HCT116 (cell line): ENCODE measurements at regions not wholly inside any gene's neighbourhood (a gene's known extent, or its start where the extent isn't known, plus 50 kb on each side); places are given as distances from the start of the nearest gene placed in this dataset.

Source experiments
- ATAC-seq: fragments of 200-7000 bp; cut with Tn5 transposase; 2 replicates; pipeline ENCODE4 v1.9.1; 2020; ENCODE audit warnings: mild to moderate bottlenecking, moderate library complexity
- BruUV-seq: library from RNA; stranded (reverse); fragments of 400-500 nt; replicated peaks from 2 replicates; lab custom pipeline; 2021; lab: Mats Ljungman, UMichigan
- CTCF ChIA-PET: fragments of 300-600 bp; sonication (Branson Sonifier 250); formaldehyde crosslinking; loops from one replicate; lab custom pipeline; 2021; ENCODE audit warnings: antibody characterized with exemption; lab: Charles Lee
- POLR2A ChIA-PET: fragments of 300-600, 350-600 bp; sonication (Branson Sonifier 250); formaldehyde crosslinking; loops from one replicate; lab custom pipeline; 2021; ENCODE audit warnings: antibody characterized with exemption; lab: Charles Lee
- RAD21 ChIA-PET, 2 experiments: fragments of 300-600 bp; sonication (Branson Sonifier 250); formaldehyde crosslinking; loops; one replicate each; lab custom pipeline; 2023; ENCODE audit warnings: low total read pairs in 2 of 2; ENCODE audit not compliant: uncharacterized antibody in 2 of 2, unreplicated experiment in 2 of 2, low non-redundant PET in 1 of 2; lab: Charles Lee
- DNase-seq: peaks from one replicate; pipeline ENCODE4 v3.0.0-alpha.2; 2010; ENCODE audit warnings: low read depth, low spot score
- H2AFZ ChIP-seq: fragments of 200-600 bp; shearing (Covaris generic), sonication (generic); 2 replicates; pipeline ENCODE4 v1.6.1; 2017; ENCODE audit warnings: low read depth, mixed run types, mixed read lengths, antibody characterized with exemption, low read length; ENCODE audit not compliant: poor library complexity, severe bottlenecking
- H3K27ac ChIP-seq: 2 replicates; pipeline ENCODE4 v1.5.1; 2012; ENCODE audit warnings: low read depth, low read length
- H3K27me3 ChIP-seq: fragments of 200-600 bp; sonication (generic); 2 replicates; pipeline ENCODE4 v1.6.1; 2016; ENCODE audit warnings: mixed run types, low read length, mixed read lengths; ENCODE audit not compliant: insufficient read depth
- H3K36me3 ChIP-seq, 2 experiments: fragments of 200-500 bp in 1 of 2; fragments of 200-600 bp in 1 of 2; sonication (Bioruptor generic) in 1 of 2; sonication (generic) in 1 of 2; 2 replicates each; pipeline versions ENCODE4 v1.5.1 to v1.6.1; 2014 to 2016; ENCODE audit warnings: low read length in 2 of 2, inconsistent platforms in 1 of 2, mixed read lengths in 1 of 2, mixed run types in 1 of 2; ENCODE audit not compliant: insufficient read depth in 2 of 2, control insufficient read depth in 1 of 2
- H3K4me1 ChIP-seq, 2 experiments: fragments of 200-600 bp in 1 of 2; sonication (generic) in 1 of 2; 2 replicates each; pipeline versions ENCODE4 v1.5.1 to v1.6.1; 2012 to 2017; ENCODE audit warnings: low read length in 2 of 2, inconsistent platforms in 1 of 2, mild to moderate bottlenecking in 1 of 2, mixed read lengths in 1 of 2, mixed run types in 1 of 2, moderate library complexity in 1 of 2; ENCODE audit not compliant: insufficient read depth in 2 of 2, control insufficient read depth in 1 of 2
- H3K4me2 ChIP-seq: fragments of 200-600 bp; sonication (generic); 2 replicates; pipeline ENCODE4 v1.6.1; 2017; ENCODE audit warnings: mixed run types, low read length, mixed read lengths
- H3K4me3 ChIP-seq, 2 experiments: fragments of 200-600 bp in 1 of 2; sonication (generic) in 1 of 2; replicated peaks in 1 of 2; 2 replicates each; pipeline ENCODE4 v1.5.1; 2011 to 2016; ENCODE audit warnings: low read length in 2 of 2, control low read depth in 1 of 2, low read depth in 1 of 2, mild to moderate bottlenecking in 1 of 2, mixed read lengths in 1 of 2, mixed run types in 1 of 2
- H3K79me2 ChIP-seq: fragments of 200-600 bp; sonication (generic); 2 replicates; pipeline ENCODE4 v1.6.1; 2017; ENCODE audit warnings: mild to moderate bottlenecking, mixed run types, low read length, moderate library complexity, mixed read lengths; ENCODE audit not compliant: insufficient read depth
- H3K9ac ChIP-seq: fragments of 200-600 bp; sonication (generic); 2 replicates; pipeline ENCODE4 v1.6.1; 2016; ENCODE audit warnings: low read length, mixed read lengths
- H3K9me2 ChIP-seq: fragments of 200-600 bp; sonication (generic), shearing (Covaris generic); 2 replicates; pipeline ENCODE4 v1.6.1; 2017; ENCODE audit warnings: mixed run types, mild to moderate bottlenecking, moderate library complexity; ENCODE audit not compliant: insufficient read depth
- H3K9me3 ChIP-seq, 2 experiments: fragments of 200-500 bp in 1 of 2; fragments of 200-600 bp in 1 of 2; sonication (Bioruptor generic) in 1 of 2; sonication (generic) in 1 of 2; 2 replicates each; pipeline ENCODE4 v1.6.1; 2014 to 2017; ENCODE audit warnings: low read length in 2 of 2, mixed read lengths in 2 of 2, inconsistent platforms in 1 of 2, low read depth in 1 of 2, mild to moderate bottlenecking in 1 of 2, mixed run types in 1 of 2, moderate library complexity in 1 of 2; ENCODE audit not compliant: control insufficient read depth in 1 of 2, insufficient read depth in 1 of 2
- H4K20me1 ChIP-seq: fragments of 200-600 bp; sonication (generic), shearing (Covaris generic); 2 replicates; pipeline ENCODE4 v1.6.1; 2017; ENCODE audit warnings: mixed run types, mild to moderate bottlenecking, moderate library complexity; ENCODE audit not compliant: insufficient read depth
- ATF3 ChIP-seq: IDR thresholded peaks from 2 replicates; pipeline ENCODE4 v1.6.1; 2012
- CTCF ChIP-seq, 3 experiments: fragments of 200-600 bp in 1 of 3; sonication (generic) in 1 of 3; IDR thresholded peaks in 2 of 3; conservative IDR thresholded peaks in 1 of 3; 2 replicates each; pipeline ENCODE4 v1.5.1; 2012 to 2017; ENCODE audit warnings: low read depth in 2 of 3, low read length in 2 of 3, antibody characterized with exemption in 1 of 3, borderline replicate concordance in 1 of 3, control low read depth in 1 of 3, mild to moderate bottlenecking in 1 of 3, mixed read lengths in 1 of 3, mixed run types in 1 of 3, moderate library complexity in 1 of 3; ENCODE audit not compliant: insufficient read depth in 1 of 3
- EGR1 ChIP-seq: IDR thresholded peaks from 2 replicates; pipeline ENCODE4 v1.6.1; 2012; ENCODE audit warnings: low read depth
- ELF1 ChIP-seq: IDR thresholded peaks from 2 replicates; pipeline ENCODE4 v1.6.1; 2012; ENCODE audit warnings: low read depth, borderline replicate concordance
- EZH2 ChIP-seq: fragments of 200-600 bp; sonication (generic); IDR thresholded peaks from 2 replicates; pipeline ENCODE4 v1.6.1; 2017; ENCODE audit warnings: antibody characterized with exemption, mixed run types
- EZH2phosphoT487 ChIP-seq: fragments of 200-600 bp; IDR thresholded peaks from 2 replicates; pipeline ENCODE4 v1.6.1; 2018; ENCODE audit warnings: antibody characterized with exemption, borderline replicate concordance
- FOSL1 ChIP-seq: IDR thresholded peaks from 2 replicates; pipeline ENCODE4 v1.6.1; 2012; ENCODE audit warnings: low read depth
- JUND ChIP-seq: IDR thresholded peaks from 2 replicates; pipeline ENCODE4 v1.6.1; 2012
- MAX ChIP-seq: IDR thresholded peaks from 2 replicates; pipeline ENCODE4 v1.6.1; 2012
- POLR2A ChIP-seq: IDR thresholded peaks from 2 replicates; pipeline ENCODE4 v1.7.0; 2011; ENCODE audit warnings: borderline replicate concordance; ENCODE audit not compliant: insufficient read depth, insufficient read length; ENCODE audit errors: extremely low read depth
- POLR2AphosphoS5 ChIP-seq: IDR thresholded peaks from 2 replicates; pipeline ENCODE4 v1.6.1; 2011; ENCODE audit warnings: mild to moderate bottlenecking, low read depth, low read length, moderate library complexity
- RAD21 ChIP-seq: IDR thresholded peaks from 2 replicates; pipeline ENCODE4 v1.6.1; 2012; ENCODE audit warnings: low read depth, mild to moderate bottlenecking
- SIN3A ChIP-seq: IDR thresholded peaks from 2 replicates; pipeline ENCODE4 v1.6.1; 2012; ENCODE audit warnings: low read depth
- SP1 ChIP-seq: IDR thresholded peaks from 2 replicates; pipeline ENCODE4 v1.6.1; 2012; ENCODE audit warnings: low read depth
- SRF ChIP-seq: IDR thresholded peaks from 2 replicates; pipeline ENCODE4 v1.6.1; 2012; ENCODE audit warnings: low read depth
- TCF7L2 ChIP-seq: IDR thresholded peaks from 2 replicates; pipeline ENCODE4 v1.7.0; 2011; ENCODE audit warnings: borderline replicate concordance, inconsistent platforms; ENCODE audit not compliant: insufficient read depth, insufficient read length; ENCODE audit errors: extremely low read depth
- YY1 ChIP-seq: IDR thresholded peaks from 2 replicates; pipeline ENCODE4 v1.6.1; 2011; ENCODE audit warnings: low read length, low read depth, moderate library complexity, mild to moderate bottlenecking; ENCODE audit not compliant: insufficient replicate concordance; ENCODE audit errors: extremely low read depth
- ZBTB33 ChIP-seq: IDR thresholded peaks from 2 replicates; pipeline ENCODE4 v1.6.1; 2011; ENCODE audit warnings: mild to moderate bottlenecking, low read length, moderate library complexity; ENCODE audit not compliant: insufficient replicate concordance; ENCODE audit errors: extremely low read depth
- ZNF274 ChIP-seq: fragments of 200-500 bp; sonication (Bioruptor generic); IDR thresholded peaks from 2 replicates; pipeline ENCODE4 v1.6.1; 2014; ENCODE audit warnings: mild to moderate bottlenecking, low read depth, low read length, inconsistent platforms
- intact Hi-C: fragments of 100-400 bp; cut with micrococcal nuclease; formaldehyde crosslinking; loops from 2 replicates; pipeline ENCODE4 v1.10.0; 2022

- DNase-seq = no peak
- Histone ChIP-seq H4K20me1 (no peaks in the 10 kb centered on the region), H3K27me3 (no peaks in the 10 kb centered on the region), H3K4me2 (no peak overlapping the region), H3K9me3 (no peaks in the 10 kb centered on the region), H3K4me3 (no peak overlapping the region), H2AFZ (no peak overlapping the region), H3K27ac (no peak overlapping the region), H3K36me3 (no peaks in the 10 kb centered on the region), H3K79me2 (no peaks in the 10 kb centered on the region), H3K9me2 (no peaks in the 10 kb centered on the region), H3K4me1 (no peaks in the 10 kb centered on the region), H3K9ac (no peak overlapping the region)
- RAD21 ChIA-PET = no interaction called here
- CTCF ChIA-PET = no interaction called here
- POLR2A ChIA-PET = no interaction called here
- intact Hi-C loops = no loop called here
- TF ChIP-seq POLR2AphosphoS5 (no peak), YY1 (no peak), JUND (no peak), EZH2phosphoT487 (no peak), ZNF274 (no peak), ELF1 (no peak), SIN3A (no peak), SP1 (no peak), SRF (no peak), CTCF (IDR thresholded peaks at IDR 0.05 in 2 of 3, conservative IDR thresholded peaks at IDR 0.05 in 1 of 3; ENCODE audit: borderline replicate concordance in 1 of 3, insufficient read depth in 1 of 3, low read depth in 2 of 3, low read length in 2 of 3) (no peak), POLR2A (no peak), ZBTB33 (no peak), ATF3 (no peak), RAD21 (no peak), FOSL1 (no peak), EZH2 (no peak), MAX (no peak), TCF7L2 (no peak), EGR1 (no peak)
- ATAC-seq = no peak
- BruUV-seq = no TSS peak
These were observed 201.9 kb upstream of the ANKRD55 start for GRCh38 chr5:56434986-56435385.
